Osteoblast (primary cell): ENCODE measurements at regions not wholly inside any gene's neighbourhood (a gene's known extent, or its start where the extent isn't known, plus 50 kb on each side); places are given as distances from the start of the nearest gene placed in this dataset.
A peak's percentile ranks its signal among the peaks of the same experiment; 100 is the strongest.

Experiments
- DNase-seq: peaks from one replicate; pipeline ENCODE4 v3.0.0; 2011; ENCODE audit warnings: low spot score, mixed read lengths; ENCODE audit not compliant: insufficient read length; ENCODE audit errors: missing footprints
- H2AFZ ChIP-seq: 2 replicates; pipeline ENCODE4 v1.6.0; 2011; ENCODE audit warnings: mild to moderate bottlenecking, low read length
- H3K27ac ChIP-seq: 2 replicates; pipeline ENCODE4 v1.5.1; 2011; ENCODE audit warnings: mild to moderate bottlenecking, low read depth, low read length, moderate library complexity
- H3K27me3 ChIP-seq: 2 replicates; pipeline ENCODE4 v1.6.0; 2012; ENCODE audit warnings: mild to moderate bottlenecking, control low read depth, inconsistent platforms, low read length, moderate library complexity; ENCODE audit not compliant: insufficient read depth
- H3K36me3 ChIP-seq: 2 replicates; pipeline ENCODE4 v1.5.1; 2011; ENCODE audit warnings: mild to moderate bottlenecking, low read length, control low read depth, moderate library complexity; ENCODE audit not compliant: insufficient read depth
- H3K4me1 ChIP-seq: 2 replicates; pipeline ENCODE4 v1.5.1; 2011; ENCODE audit warnings: mild to moderate bottlenecking, low read length, control low read depth, moderate library complexity; ENCODE audit not compliant: insufficient read depth
- H3K4me2 ChIP-seq: 2 replicates; pipeline ENCODE4 v1.6.0; 2011; ENCODE audit warnings: mild to moderate bottlenecking, low read length; ENCODE audit not compliant: insufficient read depth
- H3K4me3 ChIP-seq: fragments of 200-600 bp; sonication (generic); 3 replicates; pipeline ENCODE4 v1.5.1; 2012; ENCODE audit warnings: mild to moderate bottlenecking, low read length, inconsistent platforms; ENCODE audit not compliant: insufficient read depth
- H3K79me2 ChIP-seq: 2 replicates; pipeline ENCODE4 v1.6.0; 2012; ENCODE audit warnings: mild to moderate bottlenecking, low read length, control low read depth, inconsistent platforms; ENCODE audit not compliant: insufficient read depth
- H3K9me3 ChIP-seq: 2 replicates; pipeline ENCODE4 v1.5.1; 2011; ENCODE audit warnings: low read depth, low read length, control low read depth
- H4K20me1 ChIP-seq: 2 replicates; pipeline ENCODE4 v1.6.0; 2012; ENCODE audit warnings: mild to moderate bottlenecking, low read length, control low read depth; ENCODE audit not compliant: insufficient read depth
- CTCF ChIP-seq: IDR thresholded peaks from 2 replicates; pipeline ENCODE4 v1.5.1; 2011; ENCODE audit warnings: mild to moderate bottlenecking, low read depth, low read length, moderate library complexity; ENCODE audit errors: extremely low read depth

DNA sequence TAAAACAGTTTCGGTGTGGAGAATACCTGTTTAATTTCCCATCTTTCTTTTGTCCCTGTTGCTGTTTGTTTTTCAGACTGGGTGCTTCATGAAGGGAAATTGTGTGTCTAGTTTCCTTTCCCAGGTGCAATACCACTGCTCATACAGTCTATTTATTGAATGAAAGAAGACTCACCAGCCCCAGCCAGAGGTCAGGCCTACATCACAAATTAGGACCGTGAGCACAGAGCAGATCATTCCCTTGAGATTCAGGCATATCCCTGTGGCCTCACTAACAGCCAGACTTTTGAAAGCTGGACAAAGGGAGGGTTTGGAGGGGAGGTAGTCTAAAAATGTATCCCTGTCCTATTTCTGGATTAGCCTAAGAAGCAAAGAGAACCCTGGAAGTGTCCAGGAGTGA, 278.9 kb downstream of the IRS1 start:
- H3K9me3 ChIP-seq, result peaks cover 4% of the 10 kb centered on the region
- H3K4me1 ChIP-seq, result peaks cover 6% of the 10 kb centered on the region
- TF ChIP-seq CTCF, result no peak
- H4K20me1 ChIP-seq, result no peaks in the 10 kb centered on the region
- H3K4me2 ChIP-seq, result no peak overlapping the region
- no peak overlapping the region for H3K27ac ChIP-seq
- H3K4me3 ChIP-seq, result no peak overlapping the region
- no peaks in the 10 kb centered on the region for H3K27me3 ChIP-seq
- no peak overlapping the region for H2AFZ ChIP-seq
- DNase-seq, result no peak
- no peaks in the 10 kb centered on the region for H3K36me3 ChIP-seq
- no peaks in the 10 kb centered on the region for H3K79me2 ChIP-seq

DNA sequence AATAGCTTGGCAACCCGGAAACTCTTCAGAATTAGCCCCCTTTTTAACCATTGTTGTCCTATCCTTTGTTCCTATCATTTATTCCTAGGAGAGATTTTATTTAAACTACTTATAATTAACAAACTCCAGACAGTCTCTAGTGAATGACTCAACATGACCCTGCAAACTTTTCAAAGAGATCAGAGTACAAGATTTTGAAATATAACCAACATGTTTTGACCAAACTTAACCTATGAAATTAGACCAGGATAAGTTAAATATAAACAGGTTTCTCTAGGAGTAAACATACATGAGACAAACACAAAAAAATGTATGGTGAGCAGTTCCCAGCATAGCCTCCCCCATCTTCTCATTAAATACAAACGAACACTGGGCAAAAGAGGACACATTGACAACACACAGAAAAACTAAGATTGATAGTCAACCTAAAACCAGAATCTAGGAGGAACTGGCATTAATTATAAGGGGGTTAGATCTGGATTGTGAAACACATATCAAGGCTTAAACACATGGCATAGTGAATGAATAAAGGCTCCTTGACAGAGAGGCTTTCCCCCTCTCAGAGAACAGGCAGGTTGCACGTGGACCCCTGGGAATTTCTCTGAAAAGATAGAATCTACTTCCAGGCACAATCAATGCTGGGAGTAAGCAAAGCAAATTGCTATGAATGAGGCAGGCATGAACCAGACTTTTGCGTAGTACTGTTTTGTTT, 284.1 kb downstream of the IRS1 start:
- Histone ChIP-seq H2AFZ (no peak overlapping the region), H3K4me2 (no peak overlapping the region)

DNA sequence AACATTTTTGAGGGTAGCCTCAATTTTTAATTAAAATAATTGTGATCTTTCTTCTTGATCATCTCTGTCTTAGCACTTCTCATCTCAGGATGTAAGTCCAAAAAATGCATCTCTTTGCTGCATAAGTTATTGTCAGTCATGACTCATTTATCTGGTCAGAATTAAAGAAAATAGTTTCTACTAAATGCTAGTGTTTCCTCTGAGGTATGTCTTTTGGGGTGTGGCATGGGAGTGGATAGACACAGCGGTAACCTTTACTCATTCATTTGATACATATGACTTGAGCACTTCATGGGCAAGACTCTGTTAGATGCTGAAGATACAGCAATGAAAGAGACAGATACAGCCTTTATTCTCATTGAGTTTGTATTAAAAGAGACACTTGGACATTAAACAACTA, 284.7 kb downstream of the IRS1 start:
- Histone ChIP-seq H4K20me1 (no peaks in the 10 kb centered on the region), H2AFZ (no peak overlapping the region), H3K9me3 (peaks cover 4% of the 10 kb centered on the region), H3K4me1 (peaks cover 6% of the 10 kb centered on the region), H3K27me3 (no peaks in the 10 kb centered on the region), H3K36me3 (no peaks in the 10 kb centered on the region), H3K4me2 (no peak overlapping the region), H3K4me3 (no peak overlapping the region), H3K27ac (no peak overlapping the region), H3K79me2 (no peaks in the 10 kb centered on the region)
- no peak for TF ChIP-seq CTCF
- no peak for DNase-seq

More for the DNA sequence above, 284.1 kb downstream of the IRS1 start:
- Histone ChIP-seq H3K4me3 (no peak overlapping the region), H3K79me2 (no peaks in the 10 kb centered on the region), H3K9me3 (peaks cover 4% of the 10 kb centered on the region), H3K27ac (no peak overlapping the region), H3K27me3 (no peaks in the 10 kb centered on the region), H4K20me1 (no peaks in the 10 kb centered on the region), H3K36me3 (no peaks in the 10 kb centered on the region), H3K4me1 (peaks cover 6% of the 10 kb centered on the region)
- peak; percentile 35 for DNase-seq
- TF ChIP-seq CTCF, result no peak

DNA sequence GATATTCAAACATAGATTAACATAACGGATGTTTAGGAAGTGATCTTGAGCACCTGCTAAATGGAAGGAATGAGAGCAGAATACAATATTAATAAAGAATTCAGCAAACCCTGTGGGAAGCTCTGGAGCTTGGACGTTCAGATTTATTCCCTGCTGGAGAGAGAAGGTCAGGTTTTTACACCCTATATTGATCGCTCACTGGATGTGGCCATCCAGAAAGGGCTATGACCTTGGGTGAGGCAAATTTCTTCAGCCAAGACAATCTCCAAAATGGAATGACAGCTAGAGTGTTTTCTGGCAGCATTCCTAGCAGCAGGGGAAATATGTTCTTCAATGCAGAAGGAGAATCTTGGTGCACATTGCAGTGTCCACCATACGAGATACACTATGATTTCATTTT, 288.3 kb downstream of the IRS1 start:
- Histone ChIP-seq H3K4me3 (no peak overlapping the region), H4K20me1 (no peaks in the 10 kb centered on the region), H3K4me2 (no peak overlapping the region), H3K79me2 (no peaks in the 10 kb centered on the region), H3K36me3 (no peaks in the 10 kb centered on the region), H3K27ac (no peak overlapping the region), H3K9me3 (no peaks in the 10 kb centered on the region), H2AFZ (no peak overlapping the region), H3K4me1 (peaks cover 13% of the 10 kb centered on the region), H3K27me3 (no peaks in the 10 kb centered on the region)
- TF ChIP-seq CTCF, result no peak
- no peak for DNase-seq
